ENCODE measurements at regions not wholly inside any gene's neighbourhood (a gene's known extent, or its start where the extent isn't known, plus 50 kb on each side); places are given as distances from the start of the nearest gene placed in this dataset.
A peak's percentile ranks its signal among the peaks of the same experiment; 100 is the strongest.

- WGBS, result 18% methylated on average over 9 of the region's 9 CpGs
- Histone ChIP-seq H3K23ac (ENCODE audit: low read length in 2 of 2) (no peak overlapping the region), H3K36me3 (ENCODE audit: control insufficient read depth in 1 of 2, insufficient read depth in 2 of 2, low read depth in 1 of 2, low read length in 2 of 2) (no peaks in the 10 kb centered on the region)
These were observed 996.0 kb upstream of the ARRDC3 start for GRCh38 chr5:92378966-92379611.

GRCh38 chr5:92374859-92375258 lies 991.7 kb upstream of the ARRDC3 start:
- H2BK120ac ChIP-seq (ENCODE audit: low read depth, low read length), result no peak overlapping the region
- no peak overlapping the region for H3K4ac ChIP-seq (ENCODE audit: low read depth in 1 of 2, low read length in 2 of 2)
- no peak overlapping the region for H3K18ac ChIP-seq (ENCODE audit: low read depth in 1 of 2, low read length in 2 of 2)
- H2BK15ac ChIP-seq (ENCODE audit: low read depth, poor library complexity, severe bottlenecking), result no peak overlapping the region
- H3K79me1 ChIP-seq (replicated peaks; ENCODE audit: low read length, poor library complexity, severe bottlenecking), result no peaks in the 10 kb centered on the region
- H3K4me3 ChIP-seq (ENCODE audit: insufficient read depth in 1 of 2, low read depth in 1 of 2, low read length in 2 of 2), result no peak overlapping the region
- no peaks in the 10 kb centered on the region for H3K9me3 ChIP-seq (ENCODE audit: control insufficient read depth, low read length)
- H3K27ac ChIP-seq (ENCODE audit: low read length, poor library complexity, severe bottlenecking), result no peak overlapping the region
- H2AK5ac ChIP-seq (ENCODE audit: low read length, severe bottlenecking), result no peak overlapping the region
- peaks cover 4% of the 10 kb centered on the region for H3K4me1 ChIP-seq (ENCODE audit: control insufficient read depth, insufficient read depth, low read depth, low read length)
- no peak overlapping the region for H2BK12ac ChIP-seq (ENCODE audit: low read length in 2 of 2)
- no peak for DNase-seq
- no peak overlapping the region for H2BK5ac ChIP-seq (ENCODE audit: low read depth, low read length, poor library complexity, severe bottlenecking)
- no peak overlapping the region for H3K9ac ChIP-seq (ENCODE audit: low read length)
- no peak overlapping the region for H3K14ac ChIP-seq (ENCODE audit: low read length in 2 of 2)
- no peaks in the 10 kb centered on the region for H3K27me3 ChIP-seq (ENCODE audit: control insufficient read depth in 1 of 2, insufficient read depth in 1 of 2, low read length in 2 of 2)
- 99% methylated on average over 20 of the region's 20 CpGs for whole genome bisulfite sequencing
- H3K23ac ChIP-seq (ENCODE audit: low read length in 2 of 2), result no peak overlapping the region
- H2AFZ ChIP-seq (ENCODE audit: low read depth, low read length), result no peak overlapping the region
- H4K8ac ChIP-seq (ENCODE audit: low read length), result no peak overlapping the region
- no peak overlapping the region for H3K4me2 ChIP-seq (ENCODE audit: low read length, poor library complexity, severe bottlenecking)
- H3K36me3 ChIP-seq (ENCODE audit: control insufficient read depth in 1 of 2, insufficient read depth in 2 of 2, low read depth in 1 of 2, low read length in 2 of 2), result no peaks in the 10 kb centered on the region
- H4K91ac ChIP-seq (ENCODE audit: low read length), result peak overlapping the region; percentile 75

More at GRCh38 chr5:92378966-92379611, 996.0 kb upstream of the ARRDC3 start:
- peak overlapping the region; percentile 67 for H4K8ac ChIP-seq (ENCODE audit: low read length)
- no peaks in the 10 kb centered on the region for H3K27me3 ChIP-seq (ENCODE audit: control insufficient read depth in 1 of 2, insufficient read depth in 1 of 2, low read length in 2 of 2)
- no peak overlapping the region for H3K4me3 ChIP-seq (ENCODE audit: insufficient read depth in 1 of 2, low read depth in 1 of 2, low read length in 2 of 2)
- peaks cover 4% of the 10 kb centered on the region for H3K4me1 ChIP-seq (ENCODE audit: control insufficient read depth, insufficient read depth, low read depth, low read length)
- no peak overlapping the region for H3K9ac ChIP-seq (ENCODE audit: low read length)
- no peak overlapping the region for H4K91ac ChIP-seq (ENCODE audit: low read length)
- peak overlapping the region in 1 of 2 experiments; percentile 25 for H2BK12ac ChIP-seq (ENCODE audit: low read length in 2 of 2)
- H2AFZ ChIP-seq (ENCODE audit: low read depth, low read length), result peak overlapping the region; percentile 33
- peak; percentile 64 for DNase-seq
- H3K4me2 ChIP-seq (ENCODE audit: low read length, poor library complexity, severe bottlenecking), result peak overlapping the region; percentile 0
- peak overlapping the region in 1 of 2 experiments; percentile 35 for H3K14ac ChIP-seq (ENCODE audit: low read length in 2 of 2)
- H3K79me1 ChIP-seq (replicated peaks; ENCODE audit: low read length, poor library complexity, severe bottlenecking), result no peaks in the 10 kb centered on the region
- H2AK5ac ChIP-seq (ENCODE audit: low read length, severe bottlenecking), result no peak overlapping the region
- no peak overlapping the region for H2BK15ac ChIP-seq (ENCODE audit: low read depth, poor library complexity, severe bottlenecking)
- peak overlapping the region; percentile 37 to 74 for H3K18ac ChIP-seq (ENCODE audit: low read depth in 1 of 2, low read length in 2 of 2)
- H2BK5ac ChIP-seq (ENCODE audit: low read depth, low read length, poor library complexity, severe bottlenecking), result no peak overlapping the region
- H3K27ac ChIP-seq (ENCODE audit: low read length, poor library complexity, severe bottlenecking), result no peak overlapping the region
- H3K4ac ChIP-seq (ENCODE audit: low read depth in 1 of 2, low read length in 2 of 2), result no peak overlapping the region
- no peak overlapping the region for H2BK120ac ChIP-seq (ENCODE audit: low read depth, low read length)
- H3K9me3 ChIP-seq (ENCODE audit: control insufficient read depth, low read length), result no peaks in the 10 kb centered on the region

- no peak for DNase-seq
- H4K91ac ChIP-seq (ENCODE audit: low read length), result no peak overlapping the region
- H3K36me3 ChIP-seq (ENCODE audit: control insufficient read depth in 1 of 2, insufficient read depth in 2 of 2, low read depth in 1 of 2, low read length in 2 of 2), result no peaks in the 10 kb centered on the region
- H2AK5ac ChIP-seq (ENCODE audit: low read length, severe bottlenecking), result no peak overlapping the region
- no peak overlapping the region for H4K8ac ChIP-seq (ENCODE audit: low read length)
- H3K79me1 ChIP-seq (replicated peaks; ENCODE audit: low read length, poor library complexity, severe bottlenecking), result no peaks in the 10 kb centered on the region
- no peak overlapping the region for H3K27ac ChIP-seq (ENCODE audit: low read length, poor library complexity, severe bottlenecking)
- H3K27me3 ChIP-seq (ENCODE audit: control insufficient read depth in 1 of 2, insufficient read depth in 1 of 2, low read length in 2 of 2), result no peaks in the 10 kb centered on the region
- no peak overlapping the region for H2BK5ac ChIP-seq (ENCODE audit: low read depth, low read length, poor library complexity, severe bottlenecking)
- H3K4ac ChIP-seq (ENCODE audit: low read depth in 1 of 2, low read length in 2 of 2), result no peak overlapping the region
- no peak overlapping the region for H3K9ac ChIP-seq (ENCODE audit: low read length)
- no peak overlapping the region for H2BK15ac ChIP-seq (ENCODE audit: low read depth, poor library complexity, severe bottlenecking)
- H3K14ac ChIP-seq (ENCODE audit: low read length in 2 of 2), result no peak overlapping the region
- H3K4me3 ChIP-seq (ENCODE audit: insufficient read depth in 1 of 2, low read depth in 1 of 2, low read length in 2 of 2), result no peak overlapping the region
- H3K18ac ChIP-seq (ENCODE audit: low read depth in 1 of 2, low read length in 2 of 2), result no peak overlapping the region
- WGBS, result no CpG with 5 or more reads among the region's 1 CpG
- H2BK12ac ChIP-seq (ENCODE audit: low read length in 2 of 2), result no peak overlapping the region
- no peak overlapping the region for H3K4me2 ChIP-seq (ENCODE audit: low read length, poor library complexity, severe bottlenecking)
- H3K4me1 ChIP-seq (ENCODE audit: control insufficient read depth, insufficient read depth, low read depth, low read length), result no peaks in the 10 kb centered on the region
- H3K23ac ChIP-seq (ENCODE audit: low read length in 2 of 2), result no peak overlapping the region
- H2BK120ac ChIP-seq (ENCODE audit: low read depth, low read length), result no peak overlapping the region
- no peak overlapping the region for H2AFZ ChIP-seq (ENCODE audit: low read depth, low read length)
- peaks cover 8% of the 10 kb centered on the region for H3K9me3 ChIP-seq (ENCODE audit: control insufficient read depth, low read length)
These were observed 989.6 kb upstream of the ARRDC3 start for GRCh38 chr5:92372766-92373165.

GRCh38 chr5:92371889-92372235 lies 988.7 kb upstream of the ARRDC3 start:
- H2BK15ac ChIP-seq (ENCODE audit: low read depth, poor library complexity, severe bottlenecking), result no peak overlapping the region
- H3K4ac ChIP-seq (ENCODE audit: low read depth in 1 of 2, low read length in 2 of 2), result no peak overlapping the region
- DNase-seq, result no peak
- no peak overlapping the region for H4K91ac ChIP-seq (ENCODE audit: low read length)
- H3K9ac ChIP-seq (ENCODE audit: low read length), result no peak overlapping the region
- H2AK5ac ChIP-seq (ENCODE audit: low read length, severe bottlenecking), result no peak overlapping the region
- WGBS, result 86% methylated on average over 1 of the region's 2 CpGs
- no peaks in the 10 kb centered on the region for H3K27me3 ChIP-seq (ENCODE audit: control insufficient read depth in 1 of 2, insufficient read depth in 1 of 2, low read length in 2 of 2)
- H3K4me1 ChIP-seq (ENCODE audit: control insufficient read depth, insufficient read depth, low read depth, low read length), result no peaks in the 10 kb centered on the region
- H2BK5ac ChIP-seq (ENCODE audit: low read depth, low read length, poor library complexity, severe bottlenecking), result peak overlapping the region; percentile 14
- H3K4me3 ChIP-seq (ENCODE audit: insufficient read depth in 1 of 2, low read depth in 1 of 2, low read length in 2 of 2), result no peak overlapping the region
- no peak overlapping the region for H3K18ac ChIP-seq (ENCODE audit: low read depth in 1 of 2, low read length in 2 of 2)
- no peak overlapping the region for H3K14ac ChIP-seq (ENCODE audit: low read length in 2 of 2)
- H2BK120ac ChIP-seq (ENCODE audit: low read depth, low read length), result no peak overlapping the region
- H3K36me3 ChIP-seq (ENCODE audit: control insufficient read depth in 1 of 2, insufficient read depth in 2 of 2, low read depth in 1 of 2, low read length in 2 of 2), result no peaks in the 10 kb centered on the region
- H4K8ac ChIP-seq (ENCODE audit: low read length), result no peak overlapping the region
- H3K79me1 ChIP-seq (replicated peaks; ENCODE audit: low read length, poor library complexity, severe bottlenecking), result no peaks in the 10 kb centered on the region
- peaks cover 8% of the 10 kb centered on the region for H3K9me3 ChIP-seq (ENCODE audit: control insufficient read depth, low read length)
- no peak overlapping the region for H2AFZ ChIP-seq (ENCODE audit: low read depth, low read length)
- H3K27ac ChIP-seq (ENCODE audit: low read length, poor library complexity, severe bottlenecking), result peak overlapping the region; percentile 67
- H3K4me2 ChIP-seq (ENCODE audit: low read length, poor library complexity, severe bottlenecking), result no peak overlapping the region
- H2BK12ac ChIP-seq (ENCODE audit: low read length in 2 of 2), result no peak overlapping the region
- no peak overlapping the region for H3K23ac ChIP-seq (ENCODE audit: low read length in 2 of 2)
